IMR-90 (cell line): ENCODE measurements at regions not wholly inside any gene's neighbourhood (a gene's known extent, or its start where the extent isn't known, plus 50 kb on each side); places are given as distances from the start of the nearest gene placed in this dataset.

Experiments used
- ATAC-seq: fragments of 200-7000 bp; cut with Tn5 transposase; 2 replicates; pipeline ENCODE4 v1.9.1; 2020; ENCODE audit warnings: low read depth, mild to moderate bottlenecking, moderate library complexity
- BruUV-seq: library from RNA; stranded (reverse); fragments of 400-500 nt; replicated peaks from 2 replicates; lab custom pipeline; 2021; lab: Mats Ljungman, UMichigan
- CTCF ChIA-PET: fragments of 300-600 bp; formaldehyde crosslinking; extraction: SDS; loops from one replicate; lab custom pipeline; 2021; ENCODE audit warnings: antibody characterized with exemption; lab: Yijun Ruan, JAX
- POLR2A ChIA-PET: fragments of 300-600 bp; sonication (Branson Sonifier 250); formaldehyde crosslinking; loops from one replicate; lab custom pipeline; 2022; ENCODE audit warnings: antibody characterized with exemption; ENCODE audit not compliant: unreplicated experiment; lab: Charles Lee
- DNase-seq: peaks from one replicate; pipeline ENCODE4 v3.0.0; 2013
- H2AFZ ChIP-seq: replicated peaks from 2 replicates; pipeline ENCODE3; 2013; ENCODE audit warnings: low read length, mild to moderate bottlenecking; ENCODE audit not compliant: poor library complexity
- H2AK5ac ChIP-seq: 2 replicates; pipeline ENCODE4 v1.6.1; 2013; ENCODE audit warnings: low read depth, low read length, inconsistent platforms
- H2AK9ac ChIP-seq: replicated peaks from 2 replicates; pipeline ENCODE3; 2013; ENCODE audit warnings: mild to moderate bottlenecking, low read depth, low read length, moderate library complexity; ENCODE audit not compliant: poor library complexity
- H2BK120ac ChIP-seq: 2 replicates; pipeline ENCODE4 v1.6.1; 2013; ENCODE audit warnings: low read depth, low read length, inconsistent platforms
- H2BK15ac ChIP-seq: 3 replicates; pipeline ENCODE4 v1.6.1; 2013; ENCODE audit warnings: low read depth, low read length, inconsistent platforms
- H2BK20ac ChIP-seq: 2 replicates; pipeline ENCODE4 v1.6.1; 2013; ENCODE audit warnings: low read depth, mild to moderate bottlenecking, inconsistent platforms, low read length, moderate library complexity
- H2BK5ac ChIP-seq: 2 replicates; pipeline ENCODE4 v1.6.1; 2013; ENCODE audit warnings: mild to moderate bottlenecking, low read depth, low read length, inconsistent platforms; ENCODE audit not compliant: poor library complexity, severe bottlenecking
- H3K14ac ChIP-seq: replicated peaks from 2 replicates; pipeline ENCODE4 v1.6.1; 2013; ENCODE audit warnings: low read depth, low read length, inconsistent platforms
- H3K18ac ChIP-seq: 2 replicates; pipeline ENCODE4 v1.6.1; 2013; ENCODE audit warnings: low read depth, low read length, control low read depth
- H3K23ac ChIP-seq: 2 replicates; pipeline ENCODE4 v1.6.1; 2013; ENCODE audit warnings: low read depth, low read length, inconsistent platforms
- H3K27ac ChIP-seq: 2 replicates; pipeline ENCODE4 v1.5.1; 2013; ENCODE audit warnings: mild to moderate bottlenecking, control low read depth, low read length; ENCODE audit not compliant: insufficient read depth
- H3K27me3 ChIP-seq: 2 replicates; pipeline ENCODE4 v1.6.1; 2013; ENCODE audit warnings: low read length; ENCODE audit not compliant: control insufficient read depth, insufficient read depth
- H3K36me3 ChIP-seq: 2 replicates; pipeline ENCODE4 v1.6.1; 2013; ENCODE audit warnings: low read length, mixed read lengths; ENCODE audit not compliant: control insufficient read depth, insufficient read depth
- H3K4ac ChIP-seq: 2 replicates; pipeline ENCODE4 v1.6.1; 2013; ENCODE audit warnings: low read depth, low read length, inconsistent platforms
- H3K4me1 ChIP-seq: 2 replicates; pipeline ENCODE4 v1.6.1; 2013; ENCODE audit warnings: low read length, mixed read lengths; ENCODE audit not compliant: control insufficient read depth, insufficient read depth
- H3K4me2 ChIP-seq: 2 replicates; pipeline ENCODE4 v1.6.1; 2013; ENCODE audit warnings: low read depth, mild to moderate bottlenecking, control low read depth, low read length, moderate library complexity
- H3K4me3 ChIP-seq: 2 replicates; pipeline ENCODE4 v1.5.1; 2013; ENCODE audit warnings: low read depth, mild to moderate bottlenecking, control low read depth, low read length, moderate library complexity; ENCODE audit not compliant: insufficient read depth
- H3K56ac ChIP-seq: 2 replicates; pipeline ENCODE4 v1.6.1; 2013; ENCODE audit warnings: low read length, inconsistent platforms; ENCODE audit not compliant: insufficient read depth; ENCODE audit errors: extremely low read depth
- H3K79me1 ChIP-seq, 2 experiments: 2 replicates each; pipeline ENCODE4 v1.6.1; 2013; ENCODE audit warnings: low read length in 2 of 2, inconsistent platforms in 1 of 2, low read depth in 1 of 2
- H3K9ac ChIP-seq: 2 replicates; pipeline ENCODE4 v1.6.1; 2013; ENCODE audit warnings: low read depth, low read length, control low read depth
- H3K9me1 ChIP-seq: 2 replicates; pipeline ENCODE4 v1.6.1; 2013; ENCODE audit warnings: low read length, inconsistent platforms; ENCODE audit not compliant: insufficient read depth
- H3K9me3 ChIP-seq: 2 replicates; pipeline ENCODE4 v1.6.1; 2013; ENCODE audit warnings: low read length; ENCODE audit not compliant: control insufficient read depth, insufficient read depth
- H4K20me1 ChIP-seq: 2 replicates; pipeline ENCODE4 v1.6.1; 2013; ENCODE audit warnings: low read length, inconsistent platforms; ENCODE audit not compliant: insufficient read depth
- H4K5ac ChIP-seq: 2 replicates; pipeline ENCODE4 v1.6.1; 2013; ENCODE audit warnings: mild to moderate bottlenecking, low read depth, low read length, control low read depth
- H4K8ac ChIP-seq, 2 experiments: 2 replicates each; pipeline ENCODE4 v1.6.1; 2013; ENCODE audit warnings: low read depth in 2 of 2, low read length in 2 of 2, control low read depth in 1 of 2, inconsistent platforms in 1 of 2
- H4K91ac ChIP-seq: 2 replicates; pipeline ENCODE4 v1.6.1; 2013; ENCODE audit warnings: low read depth, low read length, inconsistent platforms; ENCODE audit not compliant: insufficient read depth
- BHLHE40 ChIP-seq: fragments of 150-350 bp; IDR thresholded peaks from 2 replicates; pipeline ENCODE4 v1.6.1; 2016; ENCODE audit warnings: mild to moderate bottlenecking, low read depth, low read length
- CHD1 ChIP-seq: IDR thresholded peaks from 2 replicates; pipeline ENCODE4 v1.6.1; 2012; ENCODE audit warnings: low read depth, low read length, improper control_type of control experiment
- CTCF ChIP-seq: conservative IDR thresholded peaks from 2 replicates; pipeline ENCODE4 v1.5.1; 2012; ENCODE audit warnings: mild to moderate bottlenecking, low read depth, low read length, improper control_type of control experiment
- ELK1 ChIP-seq: fragments of 150-350 bp; IDR thresholded peaks from 2 replicates; pipeline ENCODE4 v1.6.1; 2016; ENCODE audit warnings: low read depth, mild to moderate bottlenecking, low read length, moderate library complexity, borderline replicate concordance
- FOS ChIP-seq: fragments of 150-350 bp; IDR thresholded peaks from 2 replicates; pipeline ENCODE4 v1.6.1; 2016; ENCODE audit warnings: low read depth, low read length
- MAZ ChIP-seq: IDR thresholded peaks from 2 replicates; pipeline ENCODE4 v1.6.1; 2012; ENCODE audit warnings: low read depth, mild to moderate bottlenecking, low read length, improper control_type of control experiment, moderate library complexity, borderline replicate concordance
- POLR2A ChIP-seq: IDR thresholded peaks from 2 replicates; pipeline ENCODE4 v1.6.1; 2012; ENCODE audit warnings: mild to moderate bottlenecking, low read depth, low read length
- RAD21 ChIP-seq: IDR thresholded peaks from 2 replicates; pipeline ENCODE4 v1.6.1; 2012; ENCODE audit warnings: low read length, improper control_type of control experiment
- WGBS, 2 experiments: methylation state at CpG; one replicate each; pipeline versions ENCODE4 v1.1.5 to v1.1.7; 2013; ENCODE audit warnings: missing lambda C conversion rate in 2 of 2; ENCODE audit not compliant: insufficient read length in 1 of 2; ENCODE audit errors: extremely low coverage in 2 of 2; 5-methylcytosine and 5-hydroxymethylcytosine counted together
- dilution Hi-C: fragments of 300-500 bp; cut with HindIII; formaldehyde crosslinking; loops from one replicate; pipeline ENCODE4 v1.14.3; 2018; ENCODE audit warnings: low sequenced_read_pairs; ENCODE audit not compliant: unreplicated experiment
- in situ Hi-C: fragments of 300-500 bp; cut with MboI; formaldehyde crosslinking; loops from 3 replicates; pipeline ENCODE4 v1.14.3; 2019; ENCODE audit warnings: low sequenced_read_pairs, inconsistent platforms, mixed read lengths
- intact Hi-C: fragments of 100-400 bp; cut with micrococcal nuclease; formaldehyde crosslinking; loops from 2 replicates; pipeline ENCODE4 v1.10.0; 2022

- Histone ChIP-seq H2AK9ac (no peak overlapping the region), H2BK20ac (no peak overlapping the region), H2AK5ac (no peak overlapping the region), H4K8ac (no peak overlapping the region), H3K36me3 (no peaks in the 10 kb centered on the region), H3K9ac (no peak overlapping the region), H4K5ac (no peak overlapping the region), H3K4me3 (no peak overlapping the region), H3K14ac (no peak overlapping the region), H2BK15ac (no peak overlapping the region), H3K4me2 (no peak overlapping the region), H2BK5ac (no peak overlapping the region), H3K4ac (no peak overlapping the region), H3K27me3 (no peaks in the 10 kb centered on the region), H3K18ac (no peak overlapping the region), H3K23ac (no peak overlapping the region), H3K56ac (no peak overlapping the region), H2BK120ac (no peak overlapping the region), H3K27ac (no peak overlapping the region), H4K91ac (no peak overlapping the region), H4K20me1 (no peaks in the 10 kb centered on the region), H3K79me1 (no peaks in the 10 kb centered on the region), H3K9me3 (no peaks in the 10 kb centered on the region), H2AFZ (no peak overlapping the region), H3K4me1 (no peaks in the 10 kb centered on the region), H3K9me1 (no peaks in the 10 kb centered on the region)
- ATAC-seq (no peak), DNase-seq (no peak)
- ChIA-PET CTCF (no interaction called here), POLR2A (no interaction called here)
- intact Hi-C loops (no loop called here), in situ Hi-C loops (no loop called here), dilution Hi-C loops (no loop called here)
- 100% methylated on average over 1 of the region's 1 CpG; no CpG with 5 or more reads in 1 of the 2 experiments for WGBS, 2 experiments
- no peak for TF ChIP-seq MAZ
- TF ChIP-seq BHLHE40, result no peak
- no peak for TF ChIP-seq CHD1
- TF ChIP-seq POLR2A, result no peak
- TF ChIP-seq FOS, result no peak
- TF ChIP-seq RAD21, result no peak
- no peak for TF ChIP-seq ELK1
- TF ChIP-seq CTCF, result no peak
- BruUV-seq, result no TSS peak
Measured at GRCh38 chr11:121864660-121865059, 251.4 kb downstream of the BLID start.
